ENCODE measurements at regions not wholly inside any gene's neighbourhood (a gene's known extent, or its start where the extent isn't known, plus 50 kb on each side); places are given as distances from the start of the nearest gene placed in this dataset.

- DNase-seq (ENCODE audit: low spot score): no peak
- ChIA-PET CTCF (no interaction called here), POLR2A (no interaction called here)
- Mint-ChIP-seq H3K4me3 (no peak overlapping the region), H3K27me3 (ENCODE audit: low read depth) (no peaks in the 10 kb centered on the region), H3K27ac (no peak overlapping the region), H3K4me1 (no peaks in the 10 kb centered on the region), H3K36me3 (no peaks in the 10 kb centered on the region), H3K9me3 (no peaks in the 10 kb centered on the region)
- TF ChIP-seq SP1 (CRISPR knock-in tag; conservative IDR thresholded peaks at IDR 0.05) (no peak), PRRX2 (CRISPR knock-in tag; IDR thresholded peaks at IDR 0.05) (no peak), STAT6 (CRISPR knock-in tag; conservative IDR thresholded peaks at IDR 0.05; ENCODE audit: low read depth) (no peak), ZNF317 (CRISPR knock-in tag; IDR thresholded peaks at IDR 0.05; ENCODE audit: borderline replicate concordance, low read depth) (no peak), ZNF671 (CRISPR knock-in tag; IDR thresholded peaks at IDR 0.05) (no peak), NFE2L1 (CRISPR knock-in tag; IDR thresholded peaks at IDR 0.05) (no peak), ESRRA (CRISPR knock-in tag; IDR thresholded peaks at IDR 0.05; ENCODE audit: borderline replicate concordance) (no peak)
- TF ChIP-seq, protein P1, sequence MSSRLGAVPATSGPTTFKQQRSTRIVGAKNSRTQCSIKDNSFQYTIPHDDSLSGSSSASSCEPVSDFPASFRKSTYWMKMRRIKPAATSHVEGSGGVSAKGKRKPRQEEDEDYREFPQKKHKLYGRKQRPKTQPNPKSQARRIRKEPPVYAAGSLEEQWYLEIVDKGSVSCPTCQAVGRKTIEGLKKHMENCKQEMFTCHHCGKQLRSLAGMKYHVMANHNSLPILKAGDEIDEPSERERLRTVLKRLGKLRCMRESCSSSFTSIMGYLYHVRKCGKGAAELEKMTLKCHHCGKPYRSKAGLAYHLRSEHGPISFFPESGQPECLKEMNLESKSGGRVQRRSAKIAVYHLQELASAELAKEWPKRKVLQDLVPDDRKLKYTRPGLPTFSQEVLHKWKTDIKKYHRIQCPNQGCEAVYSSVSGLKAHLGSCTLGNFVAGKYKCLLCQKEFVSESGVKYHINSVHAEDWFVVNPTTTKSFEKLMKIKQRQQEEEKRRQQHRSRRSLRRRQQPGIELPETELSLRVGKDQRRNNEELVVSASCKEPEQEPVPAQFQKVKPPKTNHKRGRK (CRISPR knock-in tag; IDR thresholded peaks at IDR 0.05; ENCODE audit: borderline replicate concordance): no peak
- ATAC-seq: no peak
Measured at GRCh38 chr11:92057849-92058442, 166.7 kb upstream of the FAT3 start.

DNA sequence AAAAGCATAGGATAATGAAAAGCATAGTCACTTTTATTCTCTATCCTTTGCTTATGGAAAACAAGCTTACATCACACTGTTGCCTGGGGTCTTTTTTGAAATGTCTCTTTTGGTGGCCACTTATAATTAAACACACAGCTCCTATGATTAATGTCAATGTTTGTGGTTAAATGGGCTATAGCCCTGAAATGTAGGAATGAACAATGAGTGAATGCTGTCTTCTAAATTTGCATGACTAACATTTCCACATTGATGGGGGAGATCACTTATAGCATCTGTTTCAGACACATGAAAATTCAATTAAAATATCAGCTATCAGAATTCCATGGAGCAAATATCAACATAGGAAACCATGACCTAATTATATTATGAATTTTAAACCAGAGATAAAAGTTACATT lies 171.4 kb upstream of the FAT3 start:
- DNase-seq (ENCODE audit: low spot score) (no peak), ATAC-seq (no peak)
- Mint-ChIP-seq H3K4me1 (no peaks in the 10 kb centered on the region), H3K27ac (no peak overlapping the region), H3K4me3 (no peak overlapping the region), H3K9me3 (no peaks in the 10 kb centered on the region), H3K36me3 (no peaks in the 10 kb centered on the region), H3K27me3 (ENCODE audit: low read depth) (no peaks in the 10 kb centered on the region)
- TF ChIP-seq, protein P2, sequence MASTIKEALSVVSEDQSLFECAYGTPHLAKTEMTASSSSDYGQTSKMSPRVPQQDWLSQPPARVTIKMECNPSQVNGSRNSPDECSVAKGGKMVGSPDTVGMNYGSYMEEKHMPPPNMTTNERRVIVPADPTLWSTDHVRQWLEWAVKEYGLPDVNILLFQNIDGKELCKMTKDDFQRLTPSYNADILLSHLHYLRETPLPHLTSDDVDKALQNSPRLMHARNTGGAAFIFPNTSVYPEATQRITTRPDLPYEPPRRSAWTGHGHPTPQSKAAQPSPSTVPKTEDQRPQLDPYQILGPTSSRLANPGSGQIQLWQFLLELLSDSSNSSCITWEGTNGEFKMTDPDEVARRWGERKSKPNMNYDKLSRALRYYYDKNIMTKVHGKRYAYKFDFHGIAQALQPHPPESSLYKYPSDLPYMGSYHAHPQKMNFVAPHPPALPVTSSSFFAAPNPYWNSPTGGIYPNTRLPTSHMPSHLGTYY (CRISPR knock-in tag; IDR thresholded peaks at IDR 0.05): no peak
- TF ChIP-seq EMX1 (CRISPR knock-in tag; IDR thresholded peaks at IDR 0.05): no peak
- no peak for TF ChIP-seq MXD4 (CRISPR knock-in tag; IDR thresholded peaks at IDR 0.05; ENCODE audit: borderline replicate concordance)
- TF ChIP-seq HMGA2 (CRISPR knock-in tag; IDR thresholded peaks at IDR 0.05): no peak
- no peak for TF ChIP-seq ATF6 (CRISPR knock-in tag; IDR thresholded peaks at IDR 0.05)
- TF ChIP-seq, protein P3, sequence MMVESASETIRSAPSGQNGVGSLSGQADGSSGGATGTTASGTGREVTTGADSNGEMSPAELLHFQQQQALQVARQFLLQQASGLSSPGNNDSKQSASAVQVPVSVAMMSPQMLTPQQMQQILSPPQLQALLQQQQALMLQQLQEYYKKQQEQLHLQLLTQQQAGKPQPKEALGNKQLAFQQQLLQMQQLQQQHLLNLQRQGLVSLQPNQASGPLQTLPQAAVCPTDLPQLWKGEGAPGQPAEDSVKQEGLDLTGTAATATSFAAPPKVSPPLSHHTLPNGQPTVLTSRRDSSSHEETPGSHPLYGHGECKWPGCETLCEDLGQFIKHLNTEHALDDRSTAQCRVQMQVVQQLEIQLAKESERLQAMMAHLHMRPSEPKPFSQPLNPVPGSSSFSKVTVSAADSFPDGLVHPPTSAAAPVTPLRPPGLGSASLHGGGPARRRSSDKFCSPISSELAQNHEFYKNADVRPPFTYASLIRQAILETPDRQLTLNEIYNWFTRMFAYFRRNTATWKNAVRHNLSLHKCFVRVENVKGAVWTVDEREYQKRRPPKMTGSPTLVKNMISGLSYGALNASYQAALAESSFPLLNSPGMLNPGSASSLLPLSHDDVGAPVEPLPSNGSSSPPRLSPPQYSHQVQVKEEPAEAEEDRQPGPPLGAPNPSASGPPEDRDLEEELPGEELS (CRISPR knock-in tag; IDR thresholded peaks at IDR 0.05): no peak
- no peak for TF ChIP-seq ELF4 (CRISPR knock-in tag; IDR thresholded peaks at IDR 0.05; ENCODE audit: low read depth)
- TF ChIP-seq ZNF416 (CRISPR knock-in tag; IDR thresholded peaks at IDR 0.05): no peak
- ChIA-PET CTCF (interaction anchor here (1.1 kb wide), 1 partner anchor 99 kb away, joined by 3 read pairs; no protein-coding TSS in a partner anchor), POLR2A (no interaction called here)
